Activated T-cell treated with anti-CD3 and anti-CD28 coated beads, Interleukin-2, amount 50 U/mL, for 4 hours (primary cell): ENCODE measurements at regions not wholly inside any gene's neighbourhood (a gene's known extent, or its start where the extent isn't known, plus 50 kb on each side); places are given as distances from the start of the nearest gene placed in this dataset.

ENCODE experiments used
- ATAC-seq, 2 donors: fragments of 200-7000 bp; cut with Tn5 transposase; one replicate each; pipeline ENCODE4 v1.10.0; 2021
- DNase-seq: peaks from one replicate; pipeline ENCODE4 v3.0.0-alpha.2; 2020
- H3K27me3 Mint-ChIP-seq: one replicate; pipeline ENCODE4 v1.8.0; 2021; ENCODE audit warnings: low read depth, mixed read lengths
- H3K36me3 Mint-ChIP-seq: one replicate; pipeline ENCODE4 v1.8.0; 2022; ENCODE audit warnings: mixed read lengths; ENCODE audit not compliant: insufficient read depth
- H3K4me1 Mint-ChIP-seq: one replicate; pipeline ENCODE4 v1.8.0; 2021; ENCODE audit warnings: low read depth, mixed read lengths
- H3K4me3 Mint-ChIP-seq: one replicate; pipeline ENCODE4 v1.8.0; 2021; ENCODE audit warnings: mild to moderate bottlenecking, moderate library complexity, mixed read lengths
- H3K9me3 Mint-ChIP-seq: one replicate; pipeline ENCODE4 v1.8.0; 2021; ENCODE audit warnings: mixed read lengths

- no peak for ATAC-seq
These were observed 76.6 kb upstream of the LMO1 start for GRCh38 chr11:8340296-8340695.

GRCh38 chr11:8339592-8340022 is 75.9 kb upstream of the LMO1 start:
- ATAC-seq (no peak), DNase-seq (no peak)
- Mint-ChIP-seq H3K9me3 (no peaks in the 10 kb centered on the region), H3K4me3 (no peak overlapping the region), H3K36me3 (no peaks in the 10 kb centered on the region), H3K27me3 (peaks cover 1% of the 10 kb centered on the region), H3K4me1 (peaks cover 2% of the 10 kb centered on the region)

More at GRCh38 chr11:8340296-8340695, 76.6 kb upstream of the LMO1 start:
- Mint-ChIP-seq H3K9me3 (no peaks in the 10 kb centered on the region), H3K4me3 (no peak overlapping the region), H3K4me1 (peaks cover 2% of the 10 kb centered on the region), H3K36me3 (no peaks in the 10 kb centered on the region), H3K27me3 (peaks cover 1% of the 10 kb centered on the region)
- no peak for DNase-seq

GRCh38 chr11:8338138-8338537 is 74.5 kb upstream of the LMO1 start:
- DNase-seq: no peak
- peaks cover 5% of the 10 kb centered on the region for H3K27me3 Mint-ChIP-seq
- peak; percentile 24 to 59 for ATAC-seq
- H3K4me3 Mint-ChIP-seq: no peak overlapping the region
- no peaks in the 10 kb centered on the region for H3K9me3 Mint-ChIP-seq
- peaks cover 2% of the 10 kb centered on the region for H3K4me1 Mint-ChIP-seq
- no peaks in the 10 kb centered on the region for H3K36me3 Mint-ChIP-seq

GRCh38 chr11:8337130-8337795 is 73.6 kb upstream of the LMO1 start:
- Mint-ChIP-seq H3K4me1 (no peaks in the 10 kb centered on the region), H3K9me3 (no peaks in the 10 kb centered on the region), H3K4me3 (no peak overlapping the region), H3K27me3 (peaks cover 5% of the 10 kb centered on the region), H3K36me3 (no peaks in the 10 kb centered on the region)
- DNase-seq: no peak
- no peak for ATAC-seq

- peaks cover 3% of the 10 kb centered on the region for H3K27me3 Mint-ChIP-seq
- no peaks in the 10 kb centered on the region for H3K9me3 Mint-ChIP-seq
- H3K4me3 Mint-ChIP-seq: no peak overlapping the region
- no peaks in the 10 kb centered on the region for H3K36me3 Mint-ChIP-seq
- ATAC-seq: no peak
- DNase-seq: no peak
- H3K4me1 Mint-ChIP-seq: no peaks in the 10 kb centered on the region
These were observed 72.9 kb upstream of the LMO1 start for GRCh38 chr11:8336356-8337129.

- H3K4me3 Mint-ChIP-seq: no peak overlapping the region
- no peaks in the 10 kb centered on the region for H3K4me1 Mint-ChIP-seq
- DNase-seq: no peak
- H3K9me3 Mint-ChIP-seq: no peaks in the 10 kb centered on the region
- peaks cover 8% of the 10 kb centered on the region for H3K27me3 Mint-ChIP-seq
- no peak for ATAC-seq
- no peaks in the 10 kb centered on the region for H3K36me3 Mint-ChIP-seq
These were observed 72.0 kb upstream of the LMO1 start for GRCh38 chr11:8335683-8336082.

- Mint-ChIP-seq H3K36me3 (no peaks in the 10 kb centered on the region), H3K4me3 (no peak overlapping the region), H3K27me3 (peaks cover 8% of the 10 kb centered on the region), H3K4me1 (no peaks in the 10 kb centered on the region), H3K9me3 (no peaks in the 10 kb centered on the region)
- ATAC-seq (no peak), DNase-seq (no peak)
These were observed 71.5 kb upstream of the LMO1 start for GRCh38 chr11:8335186-8335585.

- H3K36me3 Mint-ChIP-seq: no peaks in the 10 kb centered on the region
- ATAC-seq (no peak), DNase-seq (no peak)
- no peaks in the 10 kb centered on the region for H3K9me3 Mint-ChIP-seq
- no peak overlapping the region for H3K4me3 Mint-ChIP-seq
- no peaks in the 10 kb centered on the region for H3K4me1 Mint-ChIP-seq
- peaks cover 11% of the 10 kb centered on the region for H3K27me3 Mint-ChIP-seq
These were observed 70.2 kb upstream of the LMO1 start for GRCh38 chr11:8333811-8334401.

- Mint-ChIP-seq H3K27me3 (peaks cover 11% of the 10 kb centered on the region), H3K36me3 (no peaks in the 10 kb centered on the region), H3K4me3 (no peak overlapping the region), H3K9me3 (no peaks in the 10 kb centered on the region), H3K4me1 (no peaks in the 10 kb centered on the region)
- ATAC-seq (no peak), DNase-seq (no peak)
These were observed 69.7 kb upstream of the LMO1 start for GRCh38 chr11:8333376-8333775.

GRCh38 chr11:8332891-8333290 is 69.2 kb upstream of the LMO1 start:
- no peaks in the 10 kb centered on the region for H3K4me1 Mint-ChIP-seq
- no peaks in the 10 kb centered on the region for H3K36me3 Mint-ChIP-seq
- H3K4me3 Mint-ChIP-seq: no peak overlapping the region
- H3K9me3 Mint-ChIP-seq: no peaks in the 10 kb centered on the region
- H3K27me3 Mint-ChIP-seq: peaks cover 11% of the 10 kb centered on the region
- ATAC-seq: no peak
- no peak for DNase-seq

- no peaks in the 10 kb centered on the region for H3K4me1 Mint-ChIP-seq
- H3K4me3 Mint-ChIP-seq: no peak overlapping the region
- DNase-seq (no peak), ATAC-seq (no peak)
- peaks cover 11% of the 10 kb centered on the region for H3K27me3 Mint-ChIP-seq
- H3K36me3 Mint-ChIP-seq: no peaks in the 10 kb centered on the region
- no peaks in the 10 kb centered on the region for H3K9me3 Mint-ChIP-seq
These were observed 68.5 kb upstream of the LMO1 start for GRCh38 chr11:8332196-8332595.

GRCh38 chr11:8331767-8332166 is 68.1 kb upstream of the LMO1 start:
- Mint-ChIP-seq H3K9me3 (no peaks in the 10 kb centered on the region), H3K36me3 (no peaks in the 10 kb centered on the region), H3K27me3 (peaks cover 11% of the 10 kb centered on the region), H3K4me3 (no peak overlapping the region), H3K4me1 (no peaks in the 10 kb centered on the region)
- DNase-seq (no peak), ATAC-seq (no peak)

GRCh38 chr11:8330896-8331295 is 67.2 kb upstream of the LMO1 start:
- H3K9me3 Mint-ChIP-seq: no peaks in the 10 kb centered on the region
- DNase-seq (no peak), ATAC-seq (no peak)
- H3K4me1 Mint-ChIP-seq: no peaks in the 10 kb centered on the region
- H3K27me3 Mint-ChIP-seq: peaks cover 11% of the 10 kb centered on the region
- H3K4me3 Mint-ChIP-seq: no peak overlapping the region
- H3K36me3 Mint-ChIP-seq: no peaks in the 10 kb centered on the region

- Mint-ChIP-seq H3K4me1 (no peaks in the 10 kb centered on the region), H3K9me3 (no peaks in the 10 kb centered on the region), H3K36me3 (no peaks in the 10 kb centered on the region), H3K27me3 (peaks cover 11% of the 10 kb centered on the region), H3K4me3 (no peak overlapping the region)
- no peak for DNase-seq
- no peak for ATAC-seq
These were observed 66.7 kb upstream of the LMO1 start for GRCh38 chr11:8330404-8330803.

- Mint-ChIP-seq H3K36me3 (no peaks in the 10 kb centered on the region), H3K4me3 (no peak overlapping the region), H3K4me1 (no peaks in the 10 kb centered on the region), H3K27me3 (peaks cover 11% of the 10 kb centered on the region), H3K9me3 (no peaks in the 10 kb centered on the region)
- DNase-seq (no peak), ATAC-seq (no peak)
These were observed 66.2 kb upstream of the LMO1 start for GRCh38 chr11:8329847-8330361.
